ENCODE measurements at regions not wholly inside any gene's neighbourhood (a gene's known extent, or its start where the extent isn't known, plus 50 kb on each side); places are given as distances from the start of the nearest gene placed in this dataset.

GRCh38 chr22:22035203-22035602 is 52.6 kb upstream of the TOP3B start:
- no peak for TF ChIP-seq CTCF (IDR thresholded peaks at IDR 0.05)
- no peaks in the 10 kb centered on the region for H3K9me3 ChIP-seq
- no peaks in the 10 kb centered on the region for H3K4me1 ChIP-seq (ENCODE audit: control insufficient read depth in 1 of 2, insufficient read depth in 1 of 2, low read depth in 1 of 2, low read length in 1 of 2)
- H3K4me3 ChIP-seq (ENCODE audit: low read depth in 1 of 2, low read length in 1 of 2) = no peak overlapping the region
- no peaks in the 10 kb centered on the region for H3K27me3 ChIP-seq
- H3K27ac ChIP-seq = no peak overlapping the region
- no peaks in the 10 kb centered on the region for H3K36me3 ChIP-seq

GRCh38 chr22:22034469-22035132 is 52.0 kb upstream of the TOP3B start:
- H3K36me3 ChIP-seq = no peaks in the 10 kb centered on the region
- H3K27me3 ChIP-seq = no peaks in the 10 kb centered on the region
- no peaks in the 10 kb centered on the region for H3K9me3 ChIP-seq
- no peak overlapping the region for H3K4me3 ChIP-seq (ENCODE audit: low read depth in 1 of 2, low read length in 1 of 2)
- no peak for TF ChIP-seq CTCF (IDR thresholded peaks at IDR 0.05)
- no peaks in the 10 kb centered on the region for H3K4me1 ChIP-seq (ENCODE audit: control insufficient read depth in 1 of 2, insufficient read depth in 1 of 2, low read depth in 1 of 2, low read length in 1 of 2)
- no peak overlapping the region for H3K27ac ChIP-seq

- no peaks in the 10 kb centered on the region for H3K4me1 ChIP-seq (ENCODE audit: control insufficient read depth in 1 of 2, insufficient read depth in 1 of 2, low read depth in 1 of 2, low read length in 1 of 2)
- H3K4me3 ChIP-seq (ENCODE audit: low read depth in 1 of 2, low read length in 1 of 2) = no peak overlapping the region
- H3K36me3 ChIP-seq = no peaks in the 10 kb centered on the region
- H3K27ac ChIP-seq = no peak overlapping the region
- no peak for TF ChIP-seq CTCF (IDR thresholded peaks at IDR 0.05)
- no peaks in the 10 kb centered on the region for H3K9me3 ChIP-seq
- H3K27me3 ChIP-seq = no peaks in the 10 kb centered on the region
Observed at GRCh38 chr22:22033803-22034468, 51.3 kb upstream of the TOP3B start.

GRCh38 chr22:22032906-22033802 is 50.6 kb upstream of the TOP3B start:
- no peak for TF ChIP-seq CTCF (IDR thresholded peaks at IDR 0.05)
- H3K27me3 ChIP-seq = no peaks in the 10 kb centered on the region

GRCh38 chr22:22032099-22032905 is 49.7 kb upstream of the TOP3B start:
- no peak overlapping the region for H3K27ac ChIP-seq
- no peaks in the 10 kb centered on the region for H3K4me1 ChIP-seq (ENCODE audit: control insufficient read depth in 1 of 2, insufficient read depth in 1 of 2, low read depth in 1 of 2, low read length in 1 of 2)
- no peak for TF ChIP-seq CTCF (IDR thresholded peaks at IDR 0.05)
- no peaks in the 10 kb centered on the region for H3K27me3 ChIP-seq
- no peaks in the 10 kb centered on the region for H3K9me3 ChIP-seq
- no peak overlapping the region for H3K4me3 ChIP-seq (ENCODE audit: low read depth in 1 of 2, low read length in 1 of 2)
- no peaks in the 10 kb centered on the region for H3K36me3 ChIP-seq

More at GRCh38 chr22:22032906-22033802, 50.6 kb upstream of the TOP3B start:
- H3K27ac ChIP-seq = no peak overlapping the region
- H3K4me1 ChIP-seq (ENCODE audit: control insufficient read depth in 1 of 2, insufficient read depth in 1 of 2, low read depth in 1 of 2, low read length in 1 of 2) = no peaks in the 10 kb centered on the region
- H3K4me3 ChIP-seq (ENCODE audit: low read depth in 1 of 2, low read length in 1 of 2) = no peak overlapping the region
- no peaks in the 10 kb centered on the region for H3K36me3 ChIP-seq
- H3K9me3 ChIP-seq = no peaks in the 10 kb centered on the region

Measured in neutrophil (primary cell).